Smooth muscle cell (in vitro differentiated cells): ENCODE measurements at regions not wholly inside any gene's neighbourhood (a gene's known extent, or its start where the extent isn't known, plus 50 kb on each side); places are given as distances from the start of the nearest gene placed in this dataset.

Experiments
- DNase-seq: peaks from one replicate; lab custom pipeline; 2025; ENCODE audit not compliant: unreplicated experiment; lab: John Stamatoyannopoulos, UW
- H2AFZ ChIP-seq: fragments of 200-600 bp; sonication (generic); 2 replicates; pipeline ENCODE4 v1.6.0; 2016; ENCODE audit warnings: antibody characterized with exemption, low read depth, mild to moderate bottlenecking
- H3F3A ChIP-seq: fragments of 200-600 bp; sonication (generic); 2 replicates; pipeline ENCODE4 v1.6.0; 2017; ENCODE audit warnings: antibody characterized with exemption, low read depth
- H3K27ac ChIP-seq: fragments of 200-600 bp; sonication (generic); 2 replicates; pipeline ENCODE4 v1.5.1; 2016; ENCODE audit warnings: low read depth, mild to moderate bottlenecking
- H3K27me3 ChIP-seq: fragments of 200-600 bp; sonication (generic); 2 replicates; pipeline ENCODE4 v1.6.1; 2016; ENCODE audit warnings: low read depth, mild to moderate bottlenecking
- H3K36me3 ChIP-seq: fragments of 200-600 bp; sonication (generic); 2 replicates; pipeline ENCODE4 v1.5.1; 2016; ENCODE audit warnings: low read depth
- H3K4me1 ChIP-seq: fragments of 200-600 bp; sonication (generic); 2 replicates; pipeline ENCODE4 v1.5.1; 2016; ENCODE audit warnings: low read depth
- H3K4me2 ChIP-seq: fragments of 200-600 bp; sonication (generic); 2 replicates; pipeline ENCODE4 v1.6.0; 2016; ENCODE audit warnings: mild to moderate bottlenecking
- H3K4me3 ChIP-seq: fragments of 200-600 bp; sonication (generic); 2 replicates; pipeline ENCODE4 v1.5.1; 2016; ENCODE audit warnings: mild to moderate bottlenecking
- H3K79me2 ChIP-seq: fragments of 200-600 bp; sonication (generic); 2 replicates; pipeline ENCODE4 v1.6.0; 2016; ENCODE audit warnings: low read depth, mild to moderate bottlenecking
- H3K9ac ChIP-seq: fragments of 200-600 bp; sonication (generic); 2 replicates; pipeline ENCODE4 v1.6.0; 2016; ENCODE audit warnings: low read depth
- H3K9me3 ChIP-seq: fragments of 200-600 bp; sonication (generic); replicated peaks from 2 replicates; pipeline ENCODE4 v1.5.1; 2016; ENCODE audit warnings: low read depth
- H4K20me1 ChIP-seq: fragments of 200-600 bp; sonication (generic); 2 replicates; pipeline ENCODE4 v1.6.0; 2016; ENCODE audit warnings: low read depth
- WGBS: methylation state at CpG from one replicate; pipeline ENCODE4 v1.1.7; 2016; ENCODE audit warnings: low lambda C conversion rate; 5-methylcytosine and 5-hydroxymethylcytosine counted together
- TF ChIP-seq, protein P1 (sequence below): fragments of 200-600 bp; sonication (generic); IDR thresholded peaks from 2 replicates; pipeline ENCODE4 v1.5.1; 2017; ENCODE audit warnings: borderline replicate concordance, mild to moderate bottlenecking, antibody characterized with exemption; ENCODE audit not compliant: insufficient read depth, poor library complexity, severe bottlenecking

DNA sequence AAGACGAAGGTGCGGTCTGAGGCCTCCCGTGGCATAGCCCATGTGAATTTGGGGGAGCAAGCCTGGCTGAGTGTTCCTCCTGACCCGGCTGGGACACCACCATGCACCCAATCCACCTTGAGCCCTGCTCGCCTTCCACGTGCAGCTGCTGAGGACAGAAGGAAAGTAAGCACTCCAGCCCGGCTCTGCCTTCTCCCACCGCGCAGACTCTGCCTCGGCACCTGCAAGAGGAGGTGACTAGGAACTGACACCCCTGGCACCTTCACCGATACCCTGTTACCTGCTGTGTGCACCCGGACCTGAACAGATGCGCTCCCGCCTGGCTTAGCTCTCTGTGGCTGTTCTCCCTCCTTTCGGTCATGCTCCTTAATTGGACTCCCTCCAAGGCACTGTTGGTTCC is 57.0 kb upstream of the OPN4 start:
- no peak overlapping the region for H2AFZ ChIP-seq
- no peaks in the 10 kb centered on the region for H3K27me3 ChIP-seq
- H3K36me3 ChIP-seq = no peaks in the 10 kb centered on the region
- H3K4me1 ChIP-seq = no peaks in the 10 kb centered on the region
- DNase-seq = no peak
- H3K9me3 ChIP-seq = no peaks in the 10 kb centered on the region
- H3K27ac ChIP-seq = peak overlapping the region; percentile 57
- TF ChIP-seq, protein P1, sequence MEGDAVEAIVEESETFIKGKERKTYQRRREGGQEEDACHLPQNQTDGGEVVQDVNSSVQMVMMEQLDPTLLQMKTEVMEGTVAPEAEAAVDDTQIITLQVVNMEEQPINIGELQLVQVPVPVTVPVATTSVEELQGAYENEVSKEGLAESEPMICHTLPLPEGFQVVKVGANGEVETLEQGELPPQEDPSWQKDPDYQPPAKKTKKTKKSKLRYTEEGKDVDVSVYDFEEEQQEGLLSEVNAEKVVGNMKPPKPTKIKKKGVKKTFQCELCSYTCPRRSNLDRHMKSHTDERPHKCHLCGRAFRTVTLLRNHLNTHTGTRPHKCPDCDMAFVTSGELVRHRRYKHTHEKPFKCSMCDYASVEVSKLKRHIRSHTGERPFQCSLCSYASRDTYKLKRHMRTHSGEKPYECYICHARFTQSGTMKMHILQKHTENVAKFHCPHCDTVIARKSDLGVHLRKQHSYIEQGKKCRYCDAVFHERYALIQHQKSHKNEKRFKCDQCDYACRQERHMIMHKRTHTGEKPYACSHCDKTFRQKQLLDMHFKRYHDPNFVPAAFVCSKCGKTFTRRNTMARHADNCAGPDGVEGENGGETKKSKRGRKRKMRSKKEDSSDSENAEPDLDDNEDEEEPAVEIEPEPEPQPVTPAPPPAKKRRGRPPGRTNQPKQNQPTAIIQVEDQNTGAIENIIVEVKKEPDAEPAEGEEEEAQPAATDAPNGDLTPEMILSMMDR = no peak
- 90% methylated on average over 15 of the region's 15 CpGs for WGBS
- H3K9ac ChIP-seq = no peak overlapping the region
- H4K20me1 ChIP-seq = no peaks in the 10 kb centered on the region
- H3K79me2 ChIP-seq = no peaks in the 10 kb centered on the region
- H3K4me3 ChIP-seq = no peak overlapping the region
- peaks cover 4% of the 10 kb centered on the region for H3F3A ChIP-seq
- no peak overlapping the region for H3K4me2 ChIP-seq

DNA sequence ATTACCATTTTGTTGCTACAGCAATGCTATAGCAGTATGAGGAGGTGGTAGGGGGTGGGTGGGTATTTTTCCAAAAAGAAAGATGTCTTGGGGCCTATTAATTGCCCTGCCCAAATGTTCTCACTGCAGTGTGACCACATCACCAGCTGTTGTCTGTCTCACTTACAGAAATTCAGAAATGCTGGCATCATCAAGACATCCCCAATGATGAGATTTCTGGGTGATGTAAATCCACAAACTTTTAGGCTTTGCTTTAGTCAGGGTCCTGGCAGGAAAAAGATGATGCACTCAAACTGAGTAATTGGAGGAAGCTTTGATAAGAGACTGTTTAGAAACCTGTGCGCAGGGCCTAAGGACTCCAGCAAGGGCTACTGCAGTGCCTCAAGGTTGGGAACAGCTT is 56.2 kb upstream of the OPN4 start:
- no peaks in the 10 kb centered on the region for H3K9me3 ChIP-seq
- DNase-seq = no peak
- H3K27ac ChIP-seq = peak overlapping the region; percentile 57
- no peaks in the 10 kb centered on the region for H3K36me3 ChIP-seq
- H3K4me3 ChIP-seq = no peak overlapping the region
- H3F3A ChIP-seq = peaks cover 4% of the 10 kb centered on the region
- no peaks in the 10 kb centered on the region for H3K79me2 ChIP-seq
- H2AFZ ChIP-seq = no peak overlapping the region
- H3K4me2 ChIP-seq = no peak overlapping the region
- no peak overlapping the region for H3K9ac ChIP-seq
- TF ChIP-seq, protein P1 = no peak
- no peaks in the 10 kb centered on the region for H3K4me1 ChIP-seq
- no peaks in the 10 kb centered on the region for H3K27me3 ChIP-seq
- WGBS = 82% methylated on average over 1 of the region's 1 CpG
- H4K20me1 ChIP-seq = no peaks in the 10 kb centered on the region

DNA sequence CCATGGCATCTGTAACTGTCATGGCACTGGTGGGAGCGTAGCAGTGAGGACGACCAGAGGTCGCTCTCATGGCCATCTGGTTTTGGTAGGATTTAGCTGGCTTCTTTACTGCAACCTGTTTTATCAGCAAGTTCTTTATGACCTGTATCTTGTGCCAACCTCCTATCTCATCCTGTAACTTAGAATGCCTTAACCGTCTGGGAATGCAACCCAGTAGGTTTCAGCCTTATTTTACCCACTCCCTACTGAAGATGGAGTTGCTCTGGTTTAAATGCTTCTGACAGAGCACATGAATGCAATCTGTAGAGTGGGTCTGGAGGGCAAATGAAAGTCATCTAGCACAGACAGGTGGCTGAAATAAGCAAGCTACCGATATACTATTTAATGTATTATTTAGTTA is 55.3 kb upstream of the OPN4 start:
- Histone ChIP-seq H2AFZ (no peak overlapping the region), H3K36me3 (no peaks in the 10 kb centered on the region), H3K79me2 (no peaks in the 10 kb centered on the region), H3K27me3 (no peaks in the 10 kb centered on the region), H3K4me1 (no peaks in the 10 kb centered on the region), H3K9ac (no peak overlapping the region), H3K27ac (peak overlapping the region; percentile 24), H3K9me3 (no peaks in the 10 kb centered on the region), H4K20me1 (no peaks in the 10 kb centered on the region), H3F3A (peaks cover 4% of the 10 kb centered on the region), H3K4me3 (no peak overlapping the region), H3K4me2 (no peak overlapping the region)
- DNase-seq = no peak
- 66% methylated on average over 5 of the region's 5 CpGs for whole genome bisulfite sequencing
- TF ChIP-seq, protein P1 = no peak

DNA sequence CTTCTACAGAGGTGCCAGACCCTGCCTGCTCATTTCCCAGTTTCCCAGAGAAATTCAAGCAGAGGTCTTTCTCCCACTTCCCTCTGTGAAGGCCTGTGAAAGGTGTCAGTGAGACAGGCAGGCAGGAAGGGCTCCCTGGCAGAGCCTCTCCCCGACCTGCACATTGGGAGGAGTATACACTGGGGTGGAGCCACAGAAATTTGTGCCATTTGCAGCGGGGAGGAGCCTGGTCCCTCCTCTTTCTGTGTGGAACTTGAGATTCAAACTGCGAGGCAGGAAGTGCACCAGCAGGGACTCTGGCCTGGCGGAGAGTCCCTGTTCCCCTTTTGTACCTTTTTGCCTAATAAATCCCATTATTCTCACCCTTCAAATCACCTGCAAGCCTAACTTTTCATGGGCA is 54.6 kb upstream of the OPN4 start:
- no peaks in the 10 kb centered on the region for H3K79me2 ChIP-seq
- WGBS = 39% methylated on average over 4 of the region's 4 CpGs

More for the DNA sequence above, 54.6 kb upstream of the OPN4 start:
- Histone ChIP-seq H2AFZ (no peak overlapping the region), H3K9me3 (no peaks in the 10 kb centered on the region), H3K4me3 (no peak overlapping the region), H3K27me3 (no peaks in the 10 kb centered on the region), H3K4me1 (no peaks in the 10 kb centered on the region), H3K27ac (no peak overlapping the region), H3K4me2 (no peak overlapping the region), H4K20me1 (no peaks in the 10 kb centered on the region), H3K9ac (no peak overlapping the region), H3K36me3 (no peaks in the 10 kb centered on the region), H3F3A (peaks cover 4% of the 10 kb centered on the region)
- TF ChIP-seq, protein P1 = no peak
- no peak for DNase-seq
